Ishikawa (cell line): ENCODE measurements at regions not wholly inside any gene's neighbourhood (a gene's known extent, or its start where the extent isn't known, plus 50 kb on each side); places are given as distances from the start of the nearest gene placed in this dataset.

Experiments
- EP300 ChIP-seq: IDR thresholded peaks from 2 replicates; pipeline ENCODE4 v1.6.1; 2012; ENCODE audit warnings: borderline replicate concordance
- TAF1 ChIP-seq: IDR thresholded peaks from 2 replicates; pipeline ENCODE4 v1.6.1; 2012; ENCODE audit warnings: low read depth, mild to moderate bottlenecking

DNA sequence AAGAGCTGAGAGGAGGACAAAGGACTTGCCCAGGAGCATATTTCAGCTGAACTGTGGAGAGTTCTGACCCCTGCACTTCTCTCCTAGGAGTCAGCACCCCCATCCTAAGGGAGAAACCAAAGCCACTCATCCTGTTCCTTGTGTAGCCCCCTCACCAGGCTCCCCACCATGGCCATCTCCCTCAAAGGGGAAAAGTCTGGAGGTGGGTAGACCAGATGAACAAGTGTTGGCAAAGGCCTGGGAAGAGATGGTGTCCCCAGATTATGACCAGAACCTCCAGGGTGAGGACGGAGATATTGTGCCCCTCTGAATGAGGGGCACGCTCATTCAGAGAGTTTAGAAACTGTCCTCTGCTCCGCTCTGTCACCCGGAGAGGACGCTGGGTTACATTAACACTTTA lies 880.0 kb downstream of the BRD1 start:
- TF ChIP-seq EP300: no peak
- no peak for TF ChIP-seq TAF1
